Keratinocyte (primary cell): ENCODE measurements at regions not wholly inside any gene's neighbourhood (a gene's known extent, or its start where the extent isn't known, plus 50 kb on each side); places are given as distances from the start of the nearest gene placed in this dataset.
"Not testable (repeated sequence)": the region's sequence is repeated elsewhere in the genome, so short reads cannot be mapped to it uniquely, and the experiment has no call there.

Source experiments
- DNase-seq: peaks from one replicate; pipeline ENCODE4 v3.0.0-alpha.2; 2011; ENCODE audit warnings: low read depth, missing footprints, low spot score
- FAIRE-seq: peaks from 2 replicates; lab custom pipeline; 2011; peaks lifted over from hg19 to GRCh38; lab: Jason Lieb, UNC
- H2AFZ ChIP-seq: 2 replicates; pipeline ENCODE4 v1.6.0; 2012; ENCODE audit warnings: low read length, control low read depth, inconsistent platforms; ENCODE audit not compliant: control insufficient read depth
- H3K27ac ChIP-seq: 2 replicates; pipeline ENCODE4 v1.5.1; 2011; ENCODE audit warnings: low read length; ENCODE audit not compliant: control insufficient read depth, insufficient read depth
- H3K27me3 ChIP-seq: 3 replicates; pipeline ENCODE4 v1.6.0; 2011; ENCODE audit warnings: low read length; ENCODE audit not compliant: control insufficient read depth, insufficient read depth; ENCODE audit errors: extremely low read depth
- H3K36me3 ChIP-seq, 2 experiments: 2 replicates in 1 of 2; 3 replicates in 1 of 2; pipeline ENCODE4 v1.5.1; 2011; ENCODE audit warnings: low read length in 2 of 2, mild to moderate bottlenecking in 1 of 2; ENCODE audit not compliant: control insufficient read depth in 2 of 2, insufficient read depth in 2 of 2; ENCODE audit errors: extremely low read depth in 1 of 2
- H3K4me1 ChIP-seq: 3 replicates; pipeline ENCODE4 v1.5.1; 2011; ENCODE audit warnings: low read length; ENCODE audit not compliant: control insufficient read depth, insufficient read depth; ENCODE audit errors: extremely low read depth
- H3K4me2 ChIP-seq: 3 replicates; pipeline ENCODE4 v1.6.0; 2011; ENCODE audit warnings: low read depth, low read length; ENCODE audit not compliant: control insufficient read depth, insufficient read depth; ENCODE audit errors: extremely low read depth
- H3K4me3 ChIP-seq, 3 experiments: fragments of 200-600 bp in 1 of 3; sonication (generic) in 1 of 3; 2 replicates in 2 of 3; 3 replicates in 1 of 3; pipeline ENCODE4 v1.5.1; 2011 to 2016; ENCODE audit warnings: low read length in 3 of 3, mild to moderate bottlenecking in 3 of 3, control low read depth in 2 of 3, inconsistent platforms in 1 of 3, low read depth in 1 of 3, mixed read lengths in 1 of 3, mixed run types in 1 of 3, moderate library complexity in 1 of 3; ENCODE audit not compliant: control insufficient read depth in 2 of 3, insufficient read depth in 2 of 3; ENCODE audit errors: extremely low read depth in 1 of 3
- H3K79me2 ChIP-seq: 2 replicates; pipeline ENCODE4 v1.6.0; 2012; ENCODE audit warnings: low read length; ENCODE audit not compliant: control insufficient read depth, insufficient read depth
- H3K9ac ChIP-seq: 3 replicates; pipeline ENCODE4 v1.6.0; 2011; ENCODE audit warnings: low read length; ENCODE audit not compliant: control insufficient read depth, insufficient read depth; ENCODE audit errors: extremely low read depth
- H3K9me1 ChIP-seq: 3 replicates; pipeline ENCODE4 v1.6.0; 2011; ENCODE audit warnings: low read length; ENCODE audit not compliant: control insufficient read depth, insufficient read depth; ENCODE audit errors: extremely low read depth
- H3K9me3 ChIP-seq: 2 replicates; pipeline ENCODE4 v1.5.1; 2012; ENCODE audit warnings: low read depth, low read length; ENCODE audit not compliant: control insufficient read depth
- H4K20me1 ChIP-seq: 3 replicates; pipeline ENCODE4 v1.6.0; 2011; ENCODE audit warnings: low read length; ENCODE audit not compliant: control insufficient read depth, insufficient read depth; ENCODE audit errors: extremely low read depth
- EZH2 ChIP-seq: IDR thresholded peaks from one replicate; pipeline ENCODE4 v1.6.1; 2012; ENCODE audit warnings: inconsistent platforms, mild to moderate bottlenecking, low read length, moderate library complexity
- dilution Hi-C: fragments of 300-500 bp; cut with MboI; formaldehyde crosslinking; loops from one replicate; pipeline ENCODE4 v1.7.0; 2020; ENCODE audit warnings: low sequenced_read_pairs; ENCODE audit not compliant: extremely low pct_ligation_motif_present
- TF ChIP-seq, protein P1 (sequence below), 3 experiments: IDR thresholded peaks in 1 of 3; conservative IDR thresholded peaks in 1 of 3; optimal IDR thresholded peaks in 1 of 3; 2 replicates in 2 of 3; 3 replicates in 1 of 3; pipeline versions ENCODE3 to v1.5.1; 2011; ENCODE audit warnings: low read length in 3 of 3, mild to moderate bottlenecking in 3 of 3, moderate library complexity in 2 of 3, control low read depth in 1 of 3, inconsistent platforms in 1 of 3; ENCODE audit not compliant: insufficient read depth in 2 of 3; ENCODE audit errors: extremely low read depth in 1 of 3

DNA sequence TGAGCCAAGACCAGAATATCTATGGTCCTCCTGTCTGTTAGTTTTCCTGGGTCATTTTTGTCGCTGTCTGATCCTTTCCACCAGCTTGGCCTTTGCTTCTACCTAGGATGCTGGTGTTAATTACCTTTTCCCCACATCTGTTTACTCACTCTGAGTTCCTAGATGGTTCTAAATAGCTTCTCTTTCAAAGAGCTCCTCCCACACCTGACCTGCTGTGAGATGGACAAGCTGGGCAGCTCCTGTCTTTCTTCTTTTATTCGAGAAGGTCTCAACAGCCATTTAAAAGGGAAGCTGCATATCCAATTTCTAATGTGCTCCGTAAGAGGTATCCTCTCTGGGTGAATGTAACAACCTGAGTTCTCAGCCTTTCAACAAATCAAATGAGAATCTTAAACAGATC, 156.2 kb downstream of the HRH4 start:
- H3K4me2 ChIP-seq, result no peak overlapping the region
- H3K36me3 ChIP-seq, result no peaks in the 10 kb centered on the region
- no peak overlapping the region for H3K9ac ChIP-seq
- no peak overlapping the region for H2AFZ ChIP-seq
- no peaks in the 10 kb centered on the region for H4K20me1 ChIP-seq
- TF ChIP-seq EZH2, result no peak
- TF ChIP-seq, protein P1, sequence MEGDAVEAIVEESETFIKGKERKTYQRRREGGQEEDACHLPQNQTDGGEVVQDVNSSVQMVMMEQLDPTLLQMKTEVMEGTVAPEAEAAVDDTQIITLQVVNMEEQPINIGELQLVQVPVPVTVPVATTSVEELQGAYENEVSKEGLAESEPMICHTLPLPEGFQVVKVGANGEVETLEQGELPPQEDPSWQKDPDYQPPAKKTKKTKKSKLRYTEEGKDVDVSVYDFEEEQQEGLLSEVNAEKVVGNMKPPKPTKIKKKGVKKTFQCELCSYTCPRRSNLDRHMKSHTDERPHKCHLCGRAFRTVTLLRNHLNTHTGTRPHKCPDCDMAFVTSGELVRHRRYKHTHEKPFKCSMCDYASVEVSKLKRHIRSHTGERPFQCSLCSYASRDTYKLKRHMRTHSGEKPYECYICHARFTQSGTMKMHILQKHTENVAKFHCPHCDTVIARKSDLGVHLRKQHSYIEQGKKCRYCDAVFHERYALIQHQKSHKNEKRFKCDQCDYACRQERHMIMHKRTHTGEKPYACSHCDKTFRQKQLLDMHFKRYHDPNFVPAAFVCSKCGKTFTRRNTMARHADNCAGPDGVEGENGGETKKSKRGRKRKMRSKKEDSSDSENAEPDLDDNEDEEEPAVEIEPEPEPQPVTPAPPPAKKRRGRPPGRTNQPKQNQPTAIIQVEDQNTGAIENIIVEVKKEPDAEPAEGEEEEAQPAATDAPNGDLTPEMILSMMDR (optimal IDR thresholded peaks at IDR 0.05 in 1 of 3, IDR thresholded peaks at IDR 0.05 in 1 of 3, conservative IDR thresholded peaks at IDR 0.05 in 1 of 3; ENCODE audit: extremely low read depth in 1 of 3, insufficient read depth in 2 of 3, low read length in 3 of 3), result no peak
- no peaks in the 10 kb centered on the region for H3K9me3 ChIP-seq
- no peaks in the 10 kb centered on the region for H3K4me1 ChIP-seq
- no peaks in the 10 kb centered on the region for H3K79me2 ChIP-seq
- H3K4me3 ChIP-seq, result no peak overlapping the region
- dilution Hi-C loops, result no loop called here
- H3K27ac ChIP-seq, result no peak overlapping the region
- DNase-seq (no peak), FAIRE-seq (no peak)
- H3K9me1 ChIP-seq, result no peaks in the 10 kb centered on the region
- H3K27me3 ChIP-seq, result no peaks in the 10 kb centered on the region

DNA sequence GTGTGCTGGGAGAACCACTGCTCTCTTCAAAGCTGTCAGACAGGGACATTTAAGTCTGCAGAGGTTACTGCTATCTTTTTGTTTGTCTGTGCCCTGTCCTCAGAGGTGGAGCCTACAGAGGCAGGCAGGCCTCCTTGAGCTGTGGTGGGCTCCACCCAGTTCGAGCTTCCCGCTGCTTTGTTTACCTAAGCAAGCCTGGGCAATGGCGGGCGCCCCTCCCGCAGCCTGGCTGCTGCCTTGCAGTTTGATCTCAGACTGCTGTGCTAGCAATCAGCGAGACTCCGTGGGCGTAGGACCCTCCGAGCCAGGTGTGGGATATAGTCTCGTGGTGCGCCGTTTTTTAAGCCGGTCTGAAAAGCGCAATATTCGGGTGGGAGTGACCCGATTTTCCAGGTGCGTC, 164.0 kb downstream of the HRH4 start:
- FAIRE-seq, dilution Hi-C loops, H3K9me3 ChIP-seq: not testable (repeated sequence)

GRCh38 chr18:24627644-24628315, 167.3 kb downstream of the HRH4 start:
- Histone ChIP-seq H3K4me2 (no peak overlapping the region), H2AFZ (no peak overlapping the region), H3K36me3 (no peaks in the 10 kb centered on the region), H3K4me1 (no peaks in the 10 kb centered on the region), H3K27me3 (no peaks in the 10 kb centered on the region), H3K79me2 (no peaks in the 10 kb centered on the region), H3K4me3 (no peak overlapping the region), H3K9me3 (no peaks in the 10 kb centered on the region), H3K9ac (no peak overlapping the region), H3K9me1 (no peaks in the 10 kb centered on the region), H4K20me1 (no peaks in the 10 kb centered on the region), H3K27ac (no peak overlapping the region)
- dilution Hi-C loops, result no loop called here
- FAIRE-seq (no peak), DNase-seq (no peak)
- TF ChIP-seq EZH2, result no peak
- TF ChIP-seq, protein P1 (optimal IDR thresholded peaks at IDR 0.05 in 1 of 3, IDR thresholded peaks at IDR 0.05 in 1 of 3, conservative IDR thresholded peaks at IDR 0.05 in 1 of 3; ENCODE audit: extremely low read depth in 1 of 3, insufficient read depth in 2 of 3, low read length in 3 of 3), result no peak

More for the DNA sequence above, 164.0 kb downstream of the HRH4 start:
- not testable (repeated sequence) for H3K4me2 ChIP-seq, H3K27me3 ChIP-seq, H3K9ac ChIP-seq, H3K9me1 ChIP-seq, H3K27ac ChIP-seq, H2AFZ ChIP-seq, DNase-seq, H3K79me2 ChIP-seq, H3K4me1 ChIP-seq, H3K36me3 ChIP-seq, H3K4me3 ChIP-seq, H4K20me1 ChIP-seq
